ENCODE measurements at regions not wholly inside any gene's neighbourhood (a gene's known extent, or its start where the extent isn't known, plus 50 kb on each side); places are given as distances from the start of the nearest gene placed in this dataset.

DNA sequence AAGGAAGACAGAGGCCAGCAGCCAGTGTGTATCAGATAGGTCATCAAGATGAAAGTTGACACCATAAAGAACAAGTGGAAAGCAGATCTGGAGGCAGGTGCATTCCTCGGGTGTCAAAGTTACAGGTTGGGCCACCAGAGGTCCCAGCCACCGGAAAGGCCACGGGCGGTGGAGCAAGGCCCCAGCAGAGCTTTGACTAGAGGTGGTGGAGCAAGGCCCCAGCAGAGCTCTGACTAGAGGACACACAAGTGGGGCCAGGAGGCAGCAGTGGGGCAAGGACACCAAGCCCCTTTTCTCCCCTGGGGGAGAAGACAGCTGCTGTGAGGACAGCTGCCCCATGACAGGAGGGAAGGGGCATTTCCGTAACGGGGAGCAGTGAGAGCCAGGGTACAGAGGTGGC lies 115.1 kb downstream of the GYPC start:
- no peak overlapping the region for H3K27ac ChIP-seq (ENCODE audit: low read depth, low read length, poor library complexity, severe bottlenecking)
- H3K36me3 ChIP-seq (ENCODE audit: insufficient read depth, low read length), result no peaks in the 10 kb centered on the region
- intact Hi-C loops (cut with micrococcal nuclease; ENCODE audit: unreplicated experiment), result loop anchor here (10.0 kb wide), 3 partner anchors 136 to 1026 kb away; no protein-coding TSS in a partner anchor
- H3K4me3 ChIP-seq (ENCODE audit: low read depth, low read length, poor library complexity, severe bottlenecking), result no peak overlapping the region
- no peak for TF ChIP-seq EZH2phosphoT487 (IDR thresholded peaks at IDR 0.05; ENCODE audit: borderline replicate concordance, low read depth, low read length)
- TF ChIP-seq, protein P1, sequence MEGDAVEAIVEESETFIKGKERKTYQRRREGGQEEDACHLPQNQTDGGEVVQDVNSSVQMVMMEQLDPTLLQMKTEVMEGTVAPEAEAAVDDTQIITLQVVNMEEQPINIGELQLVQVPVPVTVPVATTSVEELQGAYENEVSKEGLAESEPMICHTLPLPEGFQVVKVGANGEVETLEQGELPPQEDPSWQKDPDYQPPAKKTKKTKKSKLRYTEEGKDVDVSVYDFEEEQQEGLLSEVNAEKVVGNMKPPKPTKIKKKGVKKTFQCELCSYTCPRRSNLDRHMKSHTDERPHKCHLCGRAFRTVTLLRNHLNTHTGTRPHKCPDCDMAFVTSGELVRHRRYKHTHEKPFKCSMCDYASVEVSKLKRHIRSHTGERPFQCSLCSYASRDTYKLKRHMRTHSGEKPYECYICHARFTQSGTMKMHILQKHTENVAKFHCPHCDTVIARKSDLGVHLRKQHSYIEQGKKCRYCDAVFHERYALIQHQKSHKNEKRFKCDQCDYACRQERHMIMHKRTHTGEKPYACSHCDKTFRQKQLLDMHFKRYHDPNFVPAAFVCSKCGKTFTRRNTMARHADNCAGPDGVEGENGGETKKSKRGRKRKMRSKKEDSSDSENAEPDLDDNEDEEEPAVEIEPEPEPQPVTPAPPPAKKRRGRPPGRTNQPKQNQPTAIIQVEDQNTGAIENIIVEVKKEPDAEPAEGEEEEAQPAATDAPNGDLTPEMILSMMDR (conservative IDR thresholded peaks at IDR 0.05; ENCODE audit: low read length), result no peak
- ChIA-PET POLR2A (no interaction called here), CTCF (ENCODE audit: unreplicated experiment) (no interaction called here)
- no peaks in the 10 kb centered on the region for H3K4me1 ChIP-seq (ENCODE audit: insufficient read depth, low read length, poor library complexity, severe bottlenecking)
- no peaks in the 10 kb centered on the region for H3K9me3 ChIP-seq (ENCODE audit: low read length)
- no TSS peak for BruUV-seq (replicated peaks)
- no peak overlapping the region for H3K4me2 ChIP-seq (ENCODE audit: low read length)
- H3K79me2 ChIP-seq (ENCODE audit: insufficient read depth, low read depth, low read length), result no peaks in the 10 kb centered on the region
- no peak overlapping the region for H2AFZ ChIP-seq (ENCODE audit: low read length)
- H4K20me1 ChIP-seq (ENCODE audit: insufficient read depth, low read length), result no peaks in the 10 kb centered on the region
- no peak for DNase-seq (ENCODE audit: low spot score)
- H3K9me2 ChIP-seq (ENCODE audit: insufficient read depth, low read length), result no peaks in the 10 kb centered on the region

DNA sequence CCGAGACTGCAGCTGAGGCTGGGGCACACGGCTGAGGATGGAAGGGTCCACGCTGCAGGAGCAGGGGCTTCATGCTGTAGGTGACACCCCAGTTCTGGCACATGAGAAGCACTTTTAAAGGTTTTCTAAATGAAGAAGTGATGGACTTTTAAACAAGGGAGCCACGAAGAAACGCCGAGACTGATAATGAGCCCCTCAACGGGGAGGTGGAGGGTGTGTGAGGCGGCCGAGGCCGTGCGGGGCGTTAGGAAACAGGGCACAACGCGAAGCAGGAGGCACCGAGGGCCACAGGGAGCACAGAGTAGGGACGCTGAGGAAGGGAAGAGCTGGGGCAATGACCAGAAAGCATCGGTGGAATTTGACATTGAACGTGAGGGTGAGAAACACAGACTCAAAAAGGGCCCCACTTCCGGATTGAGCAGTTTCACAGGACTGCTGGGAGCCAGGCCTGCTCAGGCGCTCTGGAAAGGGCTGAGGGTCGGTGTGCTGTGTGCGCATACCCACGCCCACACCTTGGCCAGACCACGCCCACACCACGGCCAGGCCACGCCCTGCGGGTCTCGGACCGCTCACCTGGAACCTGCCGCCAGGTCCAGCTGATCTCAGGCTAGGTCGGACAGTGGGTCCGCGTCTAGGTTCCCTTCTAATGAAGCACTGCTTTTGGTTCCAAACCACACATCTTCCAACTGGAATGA lies 115.7 kb downstream of the GYPC start:
- CTCF ChIA-PET (ENCODE audit: unreplicated experiment), result no interaction called here

More for the DNA sequence above, 115.7 kb downstream of the GYPC start:
- H3K36me3 ChIP-seq (ENCODE audit: insufficient read depth, low read length), result no peaks in the 10 kb centered on the region
- POLR2A ChIA-PET, result no interaction called here
- H3K9me3 ChIP-seq (ENCODE audit: low read length), result no peaks in the 10 kb centered on the region
- no peak overlapping the region for H3K4me2 ChIP-seq (ENCODE audit: low read length)
- no peaks in the 10 kb centered on the region for H4K20me1 ChIP-seq (ENCODE audit: insufficient read depth, low read length)
- no peaks in the 10 kb centered on the region for H3K79me2 ChIP-seq (ENCODE audit: insufficient read depth, low read depth, low read length)
- no peak overlapping the region for H2AFZ ChIP-seq (ENCODE audit: low read length)
- no TSS peak for BruUV-seq (replicated peaks)
- H3K9me2 ChIP-seq (ENCODE audit: insufficient read depth, low read length), result no peaks in the 10 kb centered on the region
- DNase-seq (ENCODE audit: low spot score), result no peak
- TF ChIP-seq EZH2phosphoT487 (IDR thresholded peaks at IDR 0.05; ENCODE audit: borderline replicate concordance, low read depth, low read length), result no peak
- TF ChIP-seq, protein P1 (conservative IDR thresholded peaks at IDR 0.05; ENCODE audit: low read length), result no peak
- no peak overlapping the region for H3K27ac ChIP-seq (ENCODE audit: low read depth, low read length, poor library complexity, severe bottlenecking)
- intact Hi-C loops (cut with micrococcal nuclease; ENCODE audit: unreplicated experiment), result loop anchor here (10.0 kb wide), 3 partner anchors 137 to 1027 kb away; no protein-coding TSS in a partner anchor
- no peak overlapping the region for H3K4me3 ChIP-seq (ENCODE audit: low read depth, low read length, poor library complexity, severe bottlenecking)
- H3K4me1 ChIP-seq (ENCODE audit: insufficient read depth, low read length, poor library complexity, severe bottlenecking), result no peaks in the 10 kb centered on the region

Data from OCI-LY7 (cell line).